ENCODE measurements at regions not wholly inside any gene's neighbourhood (a gene's known extent, or its start where the extent isn't known, plus 50 kb on each side); places are given as distances from the start of the nearest gene placed in this dataset.

DNA sequence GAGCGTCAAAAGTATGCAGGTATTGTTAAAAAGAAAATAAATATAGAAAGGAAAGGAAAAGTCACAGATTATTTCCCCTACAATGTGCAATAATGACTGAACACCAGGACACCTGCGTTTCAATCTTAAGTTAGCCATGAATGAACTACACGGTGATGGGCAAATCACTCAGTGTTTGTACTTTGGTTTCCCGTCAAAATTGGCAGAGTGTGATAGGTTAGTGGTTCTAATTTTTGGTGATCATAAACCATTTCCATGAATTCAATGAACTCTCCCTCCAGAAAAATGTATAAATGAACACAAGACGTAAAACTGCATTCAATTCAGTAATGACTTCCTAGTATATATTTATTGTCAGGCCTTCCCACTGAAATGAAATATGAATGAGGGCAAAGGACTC lies 59.0 kb upstream of the ITGA1 start:
- TF ChIP-seq, protein P1, sequence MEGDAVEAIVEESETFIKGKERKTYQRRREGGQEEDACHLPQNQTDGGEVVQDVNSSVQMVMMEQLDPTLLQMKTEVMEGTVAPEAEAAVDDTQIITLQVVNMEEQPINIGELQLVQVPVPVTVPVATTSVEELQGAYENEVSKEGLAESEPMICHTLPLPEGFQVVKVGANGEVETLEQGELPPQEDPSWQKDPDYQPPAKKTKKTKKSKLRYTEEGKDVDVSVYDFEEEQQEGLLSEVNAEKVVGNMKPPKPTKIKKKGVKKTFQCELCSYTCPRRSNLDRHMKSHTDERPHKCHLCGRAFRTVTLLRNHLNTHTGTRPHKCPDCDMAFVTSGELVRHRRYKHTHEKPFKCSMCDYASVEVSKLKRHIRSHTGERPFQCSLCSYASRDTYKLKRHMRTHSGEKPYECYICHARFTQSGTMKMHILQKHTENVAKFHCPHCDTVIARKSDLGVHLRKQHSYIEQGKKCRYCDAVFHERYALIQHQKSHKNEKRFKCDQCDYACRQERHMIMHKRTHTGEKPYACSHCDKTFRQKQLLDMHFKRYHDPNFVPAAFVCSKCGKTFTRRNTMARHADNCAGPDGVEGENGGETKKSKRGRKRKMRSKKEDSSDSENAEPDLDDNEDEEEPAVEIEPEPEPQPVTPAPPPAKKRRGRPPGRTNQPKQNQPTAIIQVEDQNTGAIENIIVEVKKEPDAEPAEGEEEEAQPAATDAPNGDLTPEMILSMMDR (IDR thresholded peaks at IDR 0.05), result no peak
- TF ChIP-seq POLR2AphosphoS5 (IDR thresholded peaks at IDR 0.05) (no peak), EP300 (IDR thresholded peaks at IDR 0.05) (no peak), POLR2A (IDR thresholded peaks at IDR 0.05) (no peak)
- no peak overlapping the region for H3K4me3 ChIP-seq
- H3K27me3 ChIP-seq, result no peaks in the 10 kb centered on the region
- H3K36me3 ChIP-seq, result no peaks in the 10 kb centered on the region
- no peak overlapping the region for H3K27ac ChIP-seq
- WGBS, 5 donors, result 78 to 90% (median 84%) methylated on average over 5 of the region's 5 CpGs
- no peak for DNase-seq
- H3K9me3 ChIP-seq, result no peaks in the 10 kb centered on the region
- H3K4me1 ChIP-seq, result peaks cover 10 to 46% (median 36%) of the 10 kb centered on the region in 4 donors
- intact Hi-C loops (cut with DNase I; ENCODE audit: low total_unique reads), result no loop called here

DNA sequence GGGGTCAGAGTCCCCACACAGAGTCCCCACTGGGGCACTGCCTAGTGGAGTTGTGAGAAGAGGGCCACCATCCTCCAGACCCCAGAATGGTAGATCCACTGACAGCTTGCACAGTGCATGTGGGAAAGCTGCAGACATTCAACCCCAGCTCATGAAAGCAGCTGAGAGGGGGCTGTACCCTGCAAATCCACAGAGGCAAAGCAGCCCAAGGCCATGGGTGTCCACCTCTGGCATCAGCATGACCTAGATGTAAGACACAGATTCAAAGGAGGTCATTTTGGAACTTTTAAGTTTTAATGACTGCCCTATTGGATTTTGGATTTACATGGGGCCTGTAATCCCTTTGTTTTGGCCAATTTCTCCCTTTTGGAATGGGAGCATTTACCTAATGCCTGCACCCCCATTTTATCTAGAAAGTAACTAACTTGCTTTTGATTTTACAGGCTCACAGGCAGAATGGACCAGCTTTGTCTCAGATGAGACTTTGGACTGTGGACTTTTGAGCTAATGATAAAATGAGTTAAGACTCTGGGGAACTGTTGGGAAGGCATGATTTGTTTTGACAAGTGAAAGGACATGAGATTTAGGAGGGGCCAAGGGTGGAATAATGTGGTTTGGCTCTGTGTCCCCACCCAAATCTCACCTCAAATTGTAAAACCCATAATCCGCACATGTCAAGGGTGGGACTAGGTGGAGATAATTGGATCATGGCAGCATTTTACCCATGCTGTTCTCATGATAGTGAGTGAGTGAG lies 56.3 kb upstream of the ITGA1 start:
- no peaks in the 10 kb centered on the region for H3K9me3 ChIP-seq
- H3K36me3 ChIP-seq, result no peaks in the 10 kb centered on the region
- WGBS, 5 donors, result 80 to 100% (median 98%) methylated on average over 1 of the region's 1 CpG
- H3K27me3 ChIP-seq, result no peaks in the 10 kb centered on the region
- no peak for DNase-seq
- no peak overlapping the region for H3K4me3 ChIP-seq
- H3K27ac ChIP-seq, result no peak overlapping the region
- TF ChIP-seq, protein P1 (IDR thresholded peaks at IDR 0.05), result no peak
- no peak for TF ChIP-seq POLR2AphosphoS5 (IDR thresholded peaks at IDR 0.05)
- no peak for TF ChIP-seq POLR2A (IDR thresholded peaks at IDR 0.05)
- TF ChIP-seq EP300 (IDR thresholded peaks at IDR 0.05), result no peak
- H3K4me1 ChIP-seq, result peaks cover 0 to 20% (median 18%) of the 10 kb centered on the region in 4 donors
- intact Hi-C loops (cut with DNase I; ENCODE audit: low total_unique reads), result no loop called here

DNA sequence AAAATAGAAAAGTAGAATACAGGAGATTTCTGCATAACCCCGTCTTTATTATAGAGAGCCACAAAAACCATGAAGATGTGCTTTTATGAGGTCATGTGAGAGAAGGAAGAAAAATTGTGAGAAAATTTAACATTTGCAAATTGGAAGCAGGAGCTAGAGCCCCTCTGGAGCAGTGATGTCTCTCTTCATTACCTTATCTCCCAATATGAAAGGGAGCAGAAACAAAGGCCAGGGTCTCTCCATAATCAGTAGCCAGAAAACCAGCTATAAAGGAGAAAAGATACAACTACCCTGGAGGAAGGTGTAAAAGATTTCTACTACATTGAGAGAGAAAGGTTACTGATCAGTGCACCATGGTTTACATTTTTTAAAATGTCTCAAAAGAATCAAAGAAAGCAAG lies 53.2 kb upstream of the ITGA1 start:
- Histone ChIP-seq H3K4me1 (no peaks in the 10 kb centered on the region), H3K36me3 (no peaks in the 10 kb centered on the region), H3K27ac (no peak overlapping the region), H3K4me3 (no peak overlapping the region), H3K9me3 (no peaks in the 10 kb centered on the region), H3K27me3 (no peaks in the 10 kb centered on the region)
- WGBS, 5 donors, result 92 to 100% (median 98%) methylated on average over 1 of the region's 1 CpG
- no peak for TF ChIP-seq EP300 (IDR thresholded peaks at IDR 0.05)
- TF ChIP-seq, protein P1 (IDR thresholded peaks at IDR 0.05), result no peak
- TF ChIP-seq POLR2AphosphoS5 (IDR thresholded peaks at IDR 0.05), result no peak
- TF ChIP-seq POLR2A (IDR thresholded peaks at IDR 0.05), result no peak
- intact Hi-C loops (cut with DNase I; ENCODE audit: low total_unique reads), result no loop called here
- no peak for DNase-seq

DNA sequence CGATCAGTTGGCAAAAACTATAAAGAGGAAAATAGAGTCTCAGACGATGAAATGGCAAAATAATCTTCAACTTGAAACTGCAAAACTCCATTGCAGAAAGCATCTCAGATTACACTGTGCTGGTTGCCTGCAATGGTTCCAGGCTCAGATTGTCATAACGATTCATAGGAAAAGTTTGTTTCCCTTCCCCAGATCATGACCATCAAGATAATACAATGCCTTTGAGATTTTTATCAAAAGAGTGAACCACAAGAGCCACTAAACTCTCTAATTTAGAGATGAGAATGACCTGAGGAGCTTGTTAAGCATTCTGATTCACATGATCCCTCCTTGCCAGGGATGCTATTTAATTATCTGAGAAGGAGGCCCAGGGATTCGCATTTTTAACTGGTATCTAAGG lies 52.6 kb upstream of the ITGA1 start:
- H3K4me1 ChIP-seq, result no peaks in the 10 kb centered on the region
- TF ChIP-seq EP300 (IDR thresholded peaks at IDR 0.05) (no peak), POLR2A (IDR thresholded peaks at IDR 0.05) (no peak), POLR2AphosphoS5 (IDR thresholded peaks at IDR 0.05) (no peak)
- TF ChIP-seq, protein P1 (IDR thresholded peaks at IDR 0.05), result no peak
- DNase-seq, result no peak
- no peaks in the 10 kb centered on the region for H3K36me3 ChIP-seq
- no peak overlapping the region for H3K4me3 ChIP-seq
- WGBS, 5 donors, result 82 to 90% (median 85%) methylated on average over 4 of the region's 4 CpGs
- intact Hi-C loops (cut with DNase I; ENCODE audit: low total_unique reads), result no loop called here
- no peaks in the 10 kb centered on the region for H3K9me3 ChIP-seq
- H3K27me3 ChIP-seq, result no peaks in the 10 kb centered on the region
- no peak overlapping the region for H3K27ac ChIP-seq

Small RNAs in the stretch of these regions (small RNA-seq; reads per million reads assigned to genes)
- 0 reads per million in 4 donors for gene RPS17P11

All from stomach (tissue), 8 donors.